ENCODE measurements at regions not wholly inside any gene's neighbourhood (a gene's known extent, or its start where the extent isn't known, plus 50 kb on each side); places are given as distances from the start of the nearest gene placed in this dataset.

GRCh38 chr7:66556177-66556548 lies 72.5 kb upstream of the KCTD7 start:
- DNase-seq = no peak
- TF ChIP-seq, protein P1, sequence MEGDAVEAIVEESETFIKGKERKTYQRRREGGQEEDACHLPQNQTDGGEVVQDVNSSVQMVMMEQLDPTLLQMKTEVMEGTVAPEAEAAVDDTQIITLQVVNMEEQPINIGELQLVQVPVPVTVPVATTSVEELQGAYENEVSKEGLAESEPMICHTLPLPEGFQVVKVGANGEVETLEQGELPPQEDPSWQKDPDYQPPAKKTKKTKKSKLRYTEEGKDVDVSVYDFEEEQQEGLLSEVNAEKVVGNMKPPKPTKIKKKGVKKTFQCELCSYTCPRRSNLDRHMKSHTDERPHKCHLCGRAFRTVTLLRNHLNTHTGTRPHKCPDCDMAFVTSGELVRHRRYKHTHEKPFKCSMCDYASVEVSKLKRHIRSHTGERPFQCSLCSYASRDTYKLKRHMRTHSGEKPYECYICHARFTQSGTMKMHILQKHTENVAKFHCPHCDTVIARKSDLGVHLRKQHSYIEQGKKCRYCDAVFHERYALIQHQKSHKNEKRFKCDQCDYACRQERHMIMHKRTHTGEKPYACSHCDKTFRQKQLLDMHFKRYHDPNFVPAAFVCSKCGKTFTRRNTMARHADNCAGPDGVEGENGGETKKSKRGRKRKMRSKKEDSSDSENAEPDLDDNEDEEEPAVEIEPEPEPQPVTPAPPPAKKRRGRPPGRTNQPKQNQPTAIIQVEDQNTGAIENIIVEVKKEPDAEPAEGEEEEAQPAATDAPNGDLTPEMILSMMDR (IDR thresholded peaks at IDR 0.05) = no peak
- Histone ChIP-seq H3K9me3 (no peaks in the 10 kb centered on the region), H3K36me3 (peaks cover 0 to 82% of the 10 kb centered on the region in 2 donors), H3K4me3 (no peak overlapping the region), H3K27me3 (no peaks in the 10 kb centered on the region), H3K4me1 (no peaks in the 10 kb centered on the region), H3K27ac (no peak overlapping the region)
- intact Hi-C loops (cut with DNase I) = no loop called here
- no peak for ATAC-seq

DNA sequence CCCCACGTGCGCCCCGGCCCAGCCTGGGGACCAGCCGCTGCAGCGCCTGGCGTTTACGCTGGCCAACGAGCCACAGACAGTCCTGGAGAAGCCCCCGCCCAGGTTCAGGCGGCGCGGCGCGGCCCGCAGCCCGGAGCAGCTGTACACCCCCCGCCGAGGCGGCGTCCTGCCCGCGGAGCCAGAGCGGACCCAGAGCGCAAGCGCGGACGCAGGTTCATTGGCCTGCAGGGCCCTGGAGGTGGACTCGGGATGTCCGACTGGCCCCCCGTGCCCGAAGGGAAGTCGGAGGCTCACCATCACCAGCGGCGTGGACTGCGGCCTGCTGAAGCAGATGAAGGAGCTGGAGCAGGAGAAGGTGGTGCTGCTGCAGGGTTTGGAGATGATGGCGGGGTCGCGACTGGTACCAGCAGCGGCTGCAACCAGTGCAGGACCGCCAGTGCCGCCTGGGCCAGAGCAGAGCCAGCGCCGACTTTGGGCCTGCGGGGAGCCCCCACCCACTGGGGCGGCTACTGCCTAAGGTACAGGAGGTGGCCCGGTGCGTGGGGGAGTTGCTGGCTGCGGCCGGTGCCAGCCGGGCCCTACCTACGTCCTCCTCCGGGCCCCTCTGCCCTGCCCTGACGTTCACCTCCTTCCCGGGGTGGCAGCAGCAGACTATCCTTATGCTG lies 72.0 kb upstream of the KCTD7 start:
- DNase-seq (no peak), ATAC-seq (no peak)
- Histone ChIP-seq H3K27ac (no peak overlapping the region), H3K9me3 (no peaks in the 10 kb centered on the region), H3K36me3 (peaks cover 0 to 77% of the 10 kb centered on the region in 2 donors), H3K27me3 (no peaks in the 10 kb centered on the region), H3K4me3 (no peak overlapping the region), H3K4me1 (no peaks in the 10 kb centered on the region)
- intact Hi-C loops (cut with DNase I) = no loop called here
- TF ChIP-seq, protein P1 (IDR thresholded peaks at IDR 0.05) = no peak

- H3K4me3 ChIP-seq = no peak overlapping the region
- H3K9me3 ChIP-seq = no peaks in the 10 kb centered on the region
- no peaks in the 10 kb centered on the region for H3K27me3 ChIP-seq
- intact Hi-C loops (cut with DNase I) = no loop called here
- TF ChIP-seq, protein P1 (IDR thresholded peaks at IDR 0.05) = peak; percentile 91 to 96
- ATAC-seq (peak; percentile 94), DNase-seq (peak; percentile 40 to 94 (median 64))
- H3K4me1 ChIP-seq = no peaks in the 10 kb centered on the region
- H3K36me3 ChIP-seq = peaks cover 0 to 75% of the 10 kb centered on the region in 2 donors
- no peak overlapping the region for H3K27ac ChIP-seq
These were observed 71.2 kb upstream of the KCTD7 start for GRCh38 chr7:66557214-66558200.

DNA sequence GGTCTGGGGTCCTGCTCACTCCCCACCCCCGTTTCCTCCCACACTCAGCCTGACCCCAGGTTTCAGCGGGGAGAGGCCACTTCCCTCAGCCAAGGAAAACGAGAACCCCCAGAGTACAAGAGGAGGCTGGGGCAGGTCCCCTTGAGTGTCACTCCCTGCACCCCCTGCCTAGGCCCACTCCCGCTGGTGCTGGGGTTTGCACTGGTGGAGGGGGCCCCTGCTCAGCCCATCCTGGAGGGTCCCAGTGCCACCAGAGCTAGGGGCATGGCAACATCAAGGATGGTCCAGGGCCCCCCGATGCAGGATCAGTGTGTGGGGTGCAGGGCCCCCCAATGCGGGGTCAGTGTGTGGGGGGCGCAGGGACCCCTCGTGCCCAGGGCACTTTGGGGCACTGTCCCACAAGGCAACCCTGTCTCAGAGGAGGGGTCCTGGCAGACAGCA lies 70.5 kb upstream of the KCTD7 start:
- Histone ChIP-seq H3K4me1 (no peaks in the 10 kb centered on the region), H3K36me3 (peaks cover 0 to 68% of the 10 kb centered on the region in 2 donors), H3K27me3 (no peaks in the 10 kb centered on the region), H3K27ac (no peak overlapping the region), H3K4me3 (no peak overlapping the region), H3K9me3 (no peaks in the 10 kb centered on the region)
- TF ChIP-seq, protein P1 (IDR thresholded peaks at IDR 0.05) = no peak
- ATAC-seq = peak; percentile 4
- DNase-seq = no peak
- intact Hi-C loops (cut with DNase I) = no loop called here

All from left lung (tissue), 4 donors.